Urinary bladder (tissue), 3 donors: ENCODE measurements at regions not wholly inside any gene's neighbourhood (a gene's known extent, or its start where the extent isn't known, plus 50 kb on each side); places are given as distances from the start of the nearest gene placed in this dataset.
"Not testable (repeated sequence)": the region's sequence is repeated elsewhere in the genome, so short reads cannot be mapped to it uniquely, and the experiment has no call there.

Experiments used
- DNase-seq: peaks from one replicate; pipeline ENCODE4 v3.0.0-alpha.2; 2015; ENCODE audit errors: extremely low spot score
- H3K27ac ChIP-seq: one replicate; pipeline ENCODE4 v1.5.1; 2013; ENCODE audit warnings: low read depth, mild to moderate bottlenecking, moderate library complexity
- H3K36me3 ChIP-seq: one replicate; pipeline ENCODE4 v1.6.1; 2013; ENCODE audit warnings: mild to moderate bottlenecking, moderate library complexity; ENCODE audit not compliant: insufficient read depth
- H3K4me1 ChIP-seq: one replicate; pipeline ENCODE4 v1.6.1; 2013; ENCODE audit warnings: mild to moderate bottlenecking, moderate library complexity; ENCODE audit not compliant: insufficient read depth
- H3K4me3 ChIP-seq: one replicate; pipeline ENCODE4 v1.5.1; 2013; ENCODE audit warnings: low read depth, low read length
- WGBS: extraction: QIAGEN DNeasy Blood & Tissue Kit; methylation state at CpG from one replicate; pipeline ENCODE4 v1.1.7; 2013; 5-methylcytosine and 5-hydroxymethylcytosine counted together
- donor health status: healthy with polysubstance abuse.
- donor health status: healthy.

GRCh38 chr7:3159445-3159844, 115.8 kb upstream of the CARD11 start:
- no peak overlapping the region for H3K27ac ChIP-seq
- WGBS, result 77% methylated on average over 3 of the region's 3 CpGs

GRCh38 chr7:3159926-3160325, 116.3 kb upstream of the CARD11 start:
- not testable (repeated sequence) for H3K27ac ChIP-seq
- 81% methylated on average over 5 of the region's 5 CpGs for WGBS

More at GRCh38 chr7:3159445-3159844, 115.8 kb upstream of the CARD11 start:
- Histone ChIP-seq H3K4me1 (no peaks in the 10 kb centered on the region), H3K4me3 (no peak overlapping the region), H3K36me3 (no peaks in the 10 kb centered on the region)
- DNase-seq, result no peak

GRCh38 chr7:3162289-3162688, 118.6 kb upstream of the CARD11 start:
- 82% methylated on average over 2 of the region's 2 CpGs for WGBS

More at GRCh38 chr7:3159926-3160325, 116.3 kb upstream of the CARD11 start:
- not testable (repeated sequence) for H3K36me3 ChIP-seq, DNase-seq, H3K4me3 ChIP-seq, H3K4me1 ChIP-seq

GRCh38 chr7:3162798-3163197, 119.1 kb upstream of the CARD11 start:
- H3K36me3 ChIP-seq, DNase-seq, H3K27ac ChIP-seq, H3K4me3 ChIP-seq, H3K4me1 ChIP-seq: not testable (repeated sequence)
- 70% methylated on average over 4 of the region's 4 CpGs for WGBS

More at GRCh38 chr7:3162289-3162688, 118.6 kb upstream of the CARD11 start:
- H3K4me3 ChIP-seq, result no peak overlapping the region
- DNase-seq, result no peak
- H3K4me1 ChIP-seq, result no peaks in the 10 kb centered on the region
- H3K27ac ChIP-seq, result no peak overlapping the region
- no peaks in the 10 kb centered on the region for H3K36me3 ChIP-seq

- Histone ChIP-seq H3K27ac (no peak overlapping the region), H3K36me3 (no peaks in the 10 kb centered on the region), H3K4me3 (no peak overlapping the region), H3K4me1 (no peaks in the 10 kb centered on the region)
- 21% methylated on average over 10 of the region's 10 CpGs for WGBS
- DNase-seq, result no peak
These were observed 120.7 kb upstream of the CARD11 start for GRCh38 chr7:3164380-3164792.

GRCh38 chr7:3165681-3166580, 122.3 kb upstream of the CARD11 start:
- H3K4me3 ChIP-seq, result no peak overlapping the region
- WGBS, result 83% methylated on average over 21 of the region's 21 CpGs
- H3K4me1 ChIP-seq, result no peaks in the 10 kb centered on the region
- no peak overlapping the region for H3K27ac ChIP-seq
- H3K36me3 ChIP-seq, result no peaks in the 10 kb centered on the region
- DNase-seq, result no peak

- no peaks in the 10 kb centered on the region for H3K4me1 ChIP-seq
- H3K4me3 ChIP-seq, result no peak overlapping the region
- no peaks in the 10 kb centered on the region for H3K36me3 ChIP-seq
- WGBS, result 85% methylated on average over 5 of the region's 5 CpGs
- DNase-seq, result no peak
- H3K27ac ChIP-seq, result no peak overlapping the region
These were observed 123.9 kb upstream of the CARD11 start for GRCh38 chr7:3167551-3167950.

GRCh38 chr7:3168370-3168769, 124.7 kb upstream of the CARD11 start:
- WGBS, result 80% methylated on average over 12 of the region's 12 CpGs
- no peak overlapping the region for H3K4me3 ChIP-seq
- no peaks in the 10 kb centered on the region for H3K4me1 ChIP-seq
- DNase-seq, result no peak
- no peaks in the 10 kb centered on the region for H3K36me3 ChIP-seq
- no peak overlapping the region for H3K27ac ChIP-seq

GRCh38 chr7:3168869-3169268, 125.2 kb upstream of the CARD11 start:
- DNase-seq, result no peak
- Histone ChIP-seq H3K4me3 (no peak overlapping the region), H3K36me3 (no peaks in the 10 kb centered on the region), H3K4me1 (no peaks in the 10 kb centered on the region), H3K27ac (no peak overlapping the region)
- 89% methylated on average over 10 of the region's 10 CpGs for WGBS

GRCh38 chr7:3172768-3173280, 128.2 kb upstream of the SDK1 start:
- Histone ChIP-seq H3K4me1 (no peaks in the 10 kb centered on the region), H3K27ac (no peak overlapping the region), H3K4me3 (no peak overlapping the region), H3K36me3 (no peaks in the 10 kb centered on the region)
- WGBS, result 87% methylated on average over 7 of the region's 7 CpGs
- no peak for DNase-seq

- no peaks in the 10 kb centered on the region for H3K4me1 ChIP-seq
- H3K4me3 ChIP-seq, result no peak overlapping the region
- WGBS, result 83% methylated on average over 15 of the region's 15 CpGs
- H3K36me3 ChIP-seq, result no peaks in the 10 kb centered on the region
- DNase-seq, result no peak
- no peak overlapping the region for H3K27ac ChIP-seq
These were observed 126.4 kb upstream of the SDK1 start for GRCh38 chr7:3174515-3175284.

GRCh38 chr7:3175285-3175902, 125.7 kb upstream of the SDK1 start:
- WGBS, result 86% methylated on average over 9 of the region's 9 CpGs
- H3K4me1 ChIP-seq, result no peaks in the 10 kb centered on the region
- H3K27ac ChIP-seq, result no peak overlapping the region
- no peaks in the 10 kb centered on the region for H3K36me3 ChIP-seq
- no peak for DNase-seq
- H3K4me3 ChIP-seq, result no peak overlapping the region

GRCh38 chr7:3176112-3177000, 124.7 kb upstream of the SDK1 start:
- 69% methylated on average over 10 of the region's 10 CpGs for whole genome bisulfite sequencing
- Histone ChIP-seq H3K36me3 (no peaks in the 10 kb centered on the region), H3K27ac (no peak overlapping the region), H3K4me1 (no peaks in the 10 kb centered on the region), H3K4me3 (no peak overlapping the region)
- DNase-seq, result no peak
